ENCODE measurements at regions not wholly inside any gene's neighbourhood (a gene's known extent, or its start where the extent isn't known, plus 50 kb on each side); places are given as distances from the start of the nearest gene placed in this dataset.
A peak's percentile ranks its signal among the peaks of the same experiment; 100 is the strongest.

- Histone ChIP-seq H3K4me3 (no peak overlapping the region), H3K27ac (peak overlapping the region; percentile 73 to 92), H3K4me1 (peaks cover 0 to 48% of the 10 kb centered on the region in 2 donors), H3K9me3 (no peaks in the 10 kb centered on the region), H3K36me3 (no peaks in the 10 kb centered on the region), H3K27me3 (no peaks in the 10 kb centered on the region)
- no peak for DNase-seq (ENCODE audit: low spot score)
- TF ChIP-seq CTCF (IDR thresholded peaks at IDR 0.05), result no peak
These were observed 244.8 kb downstream of the DLL1 start for GRCh38 chr6:170045981-170046667.

DNA sequence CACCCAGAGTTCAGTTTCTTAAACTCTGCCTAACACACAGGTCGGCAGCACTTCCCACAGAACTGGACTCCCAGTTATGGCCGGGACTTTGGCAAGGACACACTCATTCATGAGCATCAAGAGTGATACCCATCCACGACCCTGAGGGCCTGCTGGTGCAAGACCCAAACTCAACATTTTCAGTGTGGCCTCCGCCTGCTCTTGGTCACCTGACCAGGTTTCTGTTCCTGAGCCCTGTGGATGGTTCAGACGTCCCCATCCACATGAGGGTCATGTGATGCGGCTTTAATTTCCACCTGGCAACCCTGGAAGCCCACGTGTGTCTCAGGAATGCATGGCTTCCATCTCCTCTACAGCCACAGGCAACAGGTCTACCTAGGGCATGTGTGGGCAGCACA lies 245.3 kb downstream of the DLL1 start:
- no peak for DNase-seq (ENCODE audit: low spot score)
- H3K9me3 ChIP-seq, result no peaks in the 10 kb centered on the region
- no peaks in the 10 kb centered on the region for H3K27me3 ChIP-seq
- no peak for TF ChIP-seq CTCF (IDR thresholded peaks at IDR 0.05)
- peak overlapping the region; percentile 73 to 92 for H3K27ac ChIP-seq
- no peak overlapping the region for H3K4me3 ChIP-seq
- H3K4me1 ChIP-seq, result peaks cover 0 to 46% of the 10 kb centered on the region in 2 donors
- H3K36me3 ChIP-seq, result no peaks in the 10 kb centered on the region

DNA sequence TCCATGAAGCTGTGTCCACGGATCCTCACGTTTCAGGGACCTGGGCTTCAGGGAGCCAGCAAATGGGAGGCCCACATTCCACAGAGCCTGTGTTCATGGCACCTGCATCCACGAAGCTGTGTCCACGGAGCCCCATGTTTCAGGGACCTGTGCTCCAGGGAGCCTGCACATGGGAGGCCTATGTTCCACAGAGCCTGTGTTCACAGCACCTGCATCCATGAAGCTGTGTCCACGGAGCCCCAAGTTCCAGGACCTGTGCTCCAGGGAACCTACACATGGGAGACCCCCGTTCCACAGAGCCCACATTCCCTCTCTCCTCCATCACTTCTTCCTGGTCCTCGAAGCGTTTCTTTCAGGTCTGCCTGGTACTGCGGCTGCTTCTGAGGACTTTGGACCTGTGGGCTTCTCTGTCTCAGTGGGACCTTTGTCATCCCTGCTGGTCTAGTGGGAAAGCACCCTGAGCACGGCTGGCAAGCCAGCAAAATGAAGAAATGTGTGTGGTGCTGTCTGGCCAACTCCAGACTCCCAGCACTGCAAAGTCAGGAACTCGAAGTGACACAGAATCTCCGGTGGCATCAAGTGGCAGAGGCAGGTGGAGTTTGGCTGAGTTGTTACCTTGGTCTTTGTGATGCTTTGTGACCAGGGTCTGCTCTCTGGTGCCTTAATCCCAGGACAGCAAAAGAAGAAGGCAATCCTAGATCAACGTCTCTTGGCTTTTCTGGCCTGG lies 245.9 kb downstream of the DLL1 start:
- H3K27ac ChIP-seq, result peak overlapping the region; percentile 73 to 92
- no peak for DNase-seq (ENCODE audit: low spot score)
- H3K27me3 ChIP-seq, result no peaks in the 10 kb centered on the region
- no peak overlapping the region for H3K4me3 ChIP-seq
- peaks cover 0 to 40% of the 10 kb centered on the region in 2 donors for H3K4me1 ChIP-seq
- TF ChIP-seq CTCF (IDR thresholded peaks at IDR 0.05), result no peak
- H3K9me3 ChIP-seq, result no peaks in the 10 kb centered on the region
- no peaks in the 10 kb centered on the region for H3K36me3 ChIP-seq

DNA sequence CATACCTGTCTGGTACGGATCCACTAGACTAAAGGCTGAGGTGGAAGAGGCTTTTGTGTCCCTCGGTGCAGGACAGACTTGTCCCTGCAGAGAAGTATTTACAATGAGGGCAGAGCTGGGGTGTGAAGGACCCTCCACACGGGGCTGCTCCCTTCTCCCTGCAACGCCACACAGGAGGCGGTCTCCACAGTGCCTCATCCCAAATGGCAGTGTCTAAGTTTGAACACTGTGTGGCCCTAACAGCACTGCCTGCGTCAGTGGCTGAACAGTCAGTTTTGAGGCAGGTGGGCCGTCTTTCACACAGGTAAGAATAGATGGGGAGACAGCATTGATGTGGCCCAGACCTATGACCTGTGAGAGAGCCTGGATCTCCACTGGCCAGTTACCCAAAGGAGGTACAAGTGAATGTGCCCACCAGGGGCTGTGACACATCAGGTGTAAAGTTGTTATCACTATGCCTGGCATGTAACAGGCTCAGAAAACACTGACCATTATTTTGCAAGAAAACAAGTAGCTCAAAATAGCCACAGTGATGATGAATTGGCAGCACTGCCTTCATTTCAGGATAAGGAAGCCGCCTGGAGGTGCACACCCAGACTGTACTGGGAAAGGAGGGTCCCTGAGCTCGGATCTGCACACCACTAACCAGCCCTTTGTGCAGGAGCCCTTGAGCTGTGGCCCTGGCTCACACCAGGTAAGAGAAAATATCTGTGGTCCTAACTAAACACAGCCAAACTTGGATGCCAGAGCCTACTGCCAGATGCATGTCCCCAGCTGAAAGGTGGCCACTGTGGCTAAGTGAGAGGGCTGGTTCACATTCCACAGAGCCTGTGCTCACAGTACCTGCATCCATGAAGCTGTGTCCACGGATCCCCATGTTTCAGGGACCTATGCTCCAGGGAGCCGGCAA lies 246.7 kb downstream of the DLL1 start:
- no peak for DNase-seq (ENCODE audit: low spot score)
- TF ChIP-seq CTCF (IDR thresholded peaks at IDR 0.05), result no peak
- Histone ChIP-seq H3K9me3 (no peaks in the 10 kb centered on the region), H3K27me3 (no peaks in the 10 kb centered on the region), H3K4me1 (peaks cover 0 to 38% of the 10 kb centered on the region in 2 donors), H3K4me3 (no peak overlapping the region), H3K27ac (peak overlapping the region; percentile 73 to 92), H3K36me3 (no peaks in the 10 kb centered on the region)

GRCh38 chr6:170043150-170043819 lies 247.6 kb downstream of the DLL1 start:
- Histone ChIP-seq H3K4me1 (peaks cover 0 to 42% of the 10 kb centered on the region in 2 donors), H3K9me3 (no peaks in the 10 kb centered on the region), H3K4me3 (no peak overlapping the region), H3K36me3 (no peaks in the 10 kb centered on the region), H3K27me3 (no peaks in the 10 kb centered on the region), H3K27ac (peak overlapping the region; percentile 73 to 92)
- no peak for DNase-seq (ENCODE audit: low spot score)
- TF ChIP-seq CTCF (IDR thresholded peaks at IDR 0.05), result peak in 1 of 2 donors; percentile 24
